ENCODE measurements at regions not wholly inside any gene's neighbourhood (a gene's known extent, or its start where the extent isn't known, plus 50 kb on each side); places are given as distances from the start of the nearest gene placed in this dataset.

GRCh38 chr5:124393584-124394379 is 352.7 kb downstream of the ZNF608 start:
- H2BK5ac ChIP-seq (ENCODE audit: low read depth, low read length), result peak overlapping the region; percentile 53; the same call in 1 of the 2 replicates
- peaks cover 0 to 3% (median 0%) of the 10 kb centered on the region in 4 experiments; a peak in 2 of 7 replicates for H3K4me1 ChIP-seq (replicated peaks in 1 of 4; ENCODE audit: control insufficient read depth in 3 of 4, insufficient read depth in 4 of 4, low read length in 3 of 4)
- no peaks in the 10 kb centered on the region for H3K79me1 ChIP-seq (ENCODE audit: low read depth, low read length)
- no peak overlapping the region for H3K4me3 ChIP-seq (ENCODE audit: extremely low read depth in 1 of 4, insufficient read depth in 2 of 4, low read depth in 3 of 4, low read length in 4 of 4)
- H4K8ac ChIP-seq (ENCODE audit: extremely low read depth, insufficient read depth, low read length), result no peak overlapping the region
- peak overlapping the region; percentile 81 for H3K18ac ChIP-seq (ENCODE audit: extremely low read depth, low read length)
- H2BK12ac ChIP-seq (ENCODE audit: low read depth, low read length), result peak overlapping the region; percentile 54; the same call in 1 of the 2 replicates
- no peak overlapping the region for H2AFZ ChIP-seq (ENCODE audit: low read length)
- no peak overlapping the region for H4K91ac ChIP-seq (replicated peaks; ENCODE audit: insufficient read length, low read length)
- no peak overlapping the region for H3K9ac ChIP-seq (replicated peaks in 1 of 4; ENCODE audit: extremely low read depth in 1 of 4, low read depth in 3 of 4, low read length in 3 of 4)
- CTCF ChIA-PET (ENCODE audit: partially characterized antibody), result no interaction called here
- no peak overlapping the region for H3K27ac ChIP-seq (ENCODE audit: low read depth, low read length)
- H3K14ac ChIP-seq (ENCODE audit: insufficient read length), result no peak overlapping the region
- FAIRE-seq (no peak), DNase-seq (ENCODE audit: low read depth in 1 of 2, low spot score in 2 of 2) (no peak)
- H3K4ac ChIP-seq (replicated peaks; ENCODE audit: insufficient read length, low read depth, low read length), result no peak overlapping the region
- no peak overlapping the region for H2BK120ac ChIP-seq (replicated peaks; ENCODE audit: low read depth, low read length)
- no peaks in the 10 kb centered on the region for H3K23me2 ChIP-seq (ENCODE audit: low read depth, low read length)
- H4K20me1 ChIP-seq (replicated peaks in 1 of 2; ENCODE audit: control insufficient read depth in 1 of 2, insufficient read depth in 2 of 2, low read length in 2 of 2), result no peaks in the 10 kb centered on the region
- H2AK5ac ChIP-seq (ENCODE audit: low read depth, low read length), result no peak overlapping the region
- H2BK20ac ChIP-seq (ENCODE audit: low read length), result peak overlapping the region; percentile 21; the same call in 1 of the 2 replicates
- H3K56ac ChIP-seq (replicated peaks; ENCODE audit: insufficient read length, low read depth, low read length), result no peak overlapping the region
- 89% methylated on average over 5 of the region's 5 CpGs; no CpG with 5 or more reads in 1 of the 2 experiments for WGBS, 2 experiments (ENCODE audit: extremely low coverage in 1 of 2, insufficient coverage in 1 of 2, insufficient read length in 1 of 2, insufficient replicate concordance in 2 of 2, low coverage in 1 of 2, low lambda C conversion rate in 2 of 2, missing lambda C conversion rate in 1 of 2)
- H3K9me3 ChIP-seq (ENCODE audit: insufficient read depth in 2 of 2, low read depth in 1 of 2, low read length in 1 of 2), result peaks cover 8 to 13% of the 10 kb centered on the region in 2 experiments; a peak in 3 of 4 replicates
- no peak overlapping the region for H3K4me2 ChIP-seq (ENCODE audit: insufficient read depth in 1 of 2, low read depth in 2 of 2, low read length in 2 of 2)
- peak overlapping the region; percentile 47; the same call in 1 of the 2 replicates for H2BK15ac ChIP-seq (ENCODE audit: low read length)
- H4K5ac ChIP-seq (ENCODE audit: insufficient read length, low read depth, low read length), result no peak overlapping the region
- H3K23ac ChIP-seq (ENCODE audit: insufficient read length), result no peak overlapping the region
- 0 out of 8 replicates have a peak, but pooled peaks cover 0 to 3% (median 0%) of the 10 kb centered on the region in 4 experiments for H3K36me3 ChIP-seq (ENCODE audit: control insufficient read depth in 2 of 4, insufficient read depth in 4 of 4, low read length in 3 of 4)
- POLR2A ChIA-PET (ENCODE audit: partially characterized antibody), result no interaction called here
- no peaks in the 10 kb centered on the region for H3K27me3 ChIP-seq (replicated peaks in 1 of 4; ENCODE audit: control insufficient read depth in 3 of 4, extremely low read depth in 1 of 4, insufficient read depth in 3 of 4, low read length in 3 of 4)
- no peaks in the 10 kb centered on the region for H3K79me2 ChIP-seq (ENCODE audit: control insufficient read depth in 1 of 2, insufficient read depth in 2 of 2, low read length in 2 of 2)
- TF ChIP-seq CEBPB (IDR thresholded peaks at IDR 0.05; ENCODE audit: low read depth, low read length) (no peak), ASH2L (IDR thresholded peaks at IDR 0.05; ENCODE audit: low read length) (no peak), SP2 (IDR thresholded peaks at IDR 0.05; ENCODE audit: low read length) (no peak), TEAD4 (IDR thresholded peaks at IDR 0.05; ENCODE audit: low read depth, low read length) (no peak), JUND (IDR thresholded peaks at IDR 0.05; ENCODE audit: low read length) (no peak)

Measured in H1 (cell line).